WTC11 (cell line): ENCODE measurements at regions not wholly inside any gene's neighbourhood (a gene's known extent, or its start where the extent isn't known, plus 50 kb on each side); places are given as distances from the start of the nearest gene placed in this dataset.

ENCODE experiments used
- ATAC-seq: fragments of 200-7000 bp; cut with Tn5 transposase; 2 replicates; pipeline ENCODE4 v1.10.0; 2021; ENCODE audit warnings: mild to moderate bottlenecking, moderate library complexity
- CTCF ChIA-PET: fragments of 300-600 bp; sonication (Branson Sonifier 250); formaldehyde crosslinking; loops from one replicate; lab custom pipeline; 2021; ENCODE audit warnings: antibody characterized with exemption; lab: Charles Lee
- POLR2A ChIA-PET: fragments of 350-600 bp; sonication (Branson Sonifier 250); formaldehyde crosslinking; loops from one replicate; lab custom pipeline; 2021; ENCODE audit warnings: antibody characterized with exemption; lab: Charles Lee
- DNase-seq: peaks from one replicate; pipeline ENCODE4 v3.0.0; 2021; ENCODE audit warnings: low spot score
- H3K27ac Mint-ChIP-seq: 2 replicates; pipeline ENCODE4 v1.8.0; 2021; ENCODE audit warnings: mixed read lengths
- H3K27me3 Mint-ChIP-seq: 2 replicates; pipeline ENCODE4 v1.8.0; 2021; ENCODE audit warnings: low read depth, mild to moderate bottlenecking, moderate library complexity, mixed read lengths
- H3K36me3 Mint-ChIP-seq: 2 replicates; pipeline ENCODE4 v1.8.0; 2021; ENCODE audit warnings: mixed read lengths
- H3K4me1 Mint-ChIP-seq: 2 replicates; pipeline ENCODE4 v1.8.0; 2022; ENCODE audit warnings: mixed read lengths
- H3K4me3 Mint-ChIP-seq: 2 replicates; pipeline ENCODE4 v1.8.0; 2021; ENCODE audit warnings: mild to moderate bottlenecking, moderate library complexity, mixed read lengths
- H3K9me3 Mint-ChIP-seq: 2 replicates; pipeline ENCODE4 v1.8.0; 2021; ENCODE audit warnings: mixed read lengths
- ATF1 ChIP-seq: sonication (generic); formaldehyde crosslinking; IDR thresholded peaks from 2 replicates; pipeline ENCODE4 v1.8.1; 2023; ENCODE audit warnings: mild to moderate bottlenecking, moderate library complexity, missing genetic modification reagents
- E2F5 ChIP-seq: sonication (generic); formaldehyde crosslinking; IDR thresholded peaks from 2 replicates; pipeline ENCODE4 v1.8.1; 2022; ENCODE audit warnings: mild to moderate bottlenecking, moderate library complexity, missing genetic modification reagents
- ETV6 ChIP-seq: sonication (generic); formaldehyde crosslinking; IDR thresholded peaks from 2 replicates; pipeline ENCODE4 v1.8.1; 2022; ENCODE audit warnings: mild to moderate bottlenecking, missing genetic modification reagents
- HMGXB4 ChIP-seq: sonication (generic); formaldehyde crosslinking; IDR thresholded peaks from 2 replicates; pipeline ENCODE4 v1.8.1; 2023; ENCODE audit warnings: mild to moderate bottlenecking, moderate library complexity, missing genetic modification reagents
- MXD4 ChIP-seq: fragments of 250-450 bp; sonication (Bioruptor Pico); IDR thresholded peaks from 2 replicates; pipeline ENCODE4 v1.8.0; 2021; ENCODE audit warnings: mild to moderate bottlenecking, moderate library complexity, borderline replicate concordance
- NFE2L1 ChIP-seq: sonication (generic); formaldehyde crosslinking; IDR thresholded peaks from 2 replicates; pipeline ENCODE4 v1.8.1; 2023; ENCODE audit warnings: missing genetic modification reagents
- NFYB ChIP-seq: sonication (generic); formaldehyde crosslinking; conservative IDR thresholded peaks from 2 replicates; pipeline ENCODE4 v1.8.0; 2022; ENCODE audit warnings: low read depth, missing genetic modification reagents
- PRDM15 ChIP-seq: sonication (generic); formaldehyde crosslinking; IDR thresholded peaks from 2 replicates; pipeline ENCODE4 v1.8.0; 2022; ENCODE audit warnings: missing genetic modification reagents
- PREB ChIP-seq: sonication (generic); formaldehyde crosslinking; IDR thresholded peaks from 2 replicates; pipeline ENCODE4 v1.8.1; 2022; ENCODE audit warnings: mild to moderate bottlenecking, missing genetic modification reagents, moderate library complexity, borderline replicate concordance
- SMAD3 ChIP-seq: sonication (generic); formaldehyde crosslinking; IDR thresholded peaks from 2 replicates; pipeline ENCODE4 v1.8.0; 2022; ENCODE audit warnings: missing genetic modification reagents, mild to moderate bottlenecking, borderline replicate concordance
- SMAD4 ChIP-seq: sonication (generic); formaldehyde crosslinking; IDR thresholded peaks from 2 replicates; pipeline ENCODE4 v1.8.0; 2022; ENCODE audit warnings: mild to moderate bottlenecking, missing genetic modification reagents
- STAT6 ChIP-seq: sonication (generic); formaldehyde crosslinking; conservative IDR thresholded peaks from 2 replicates; pipeline ENCODE4 v1.8.1; 2023; ENCODE audit warnings: mild to moderate bottlenecking, low read depth, missing genetic modification reagents, moderate library complexity
- ZNF263 ChIP-seq: sonication (generic); formaldehyde crosslinking; IDR thresholded peaks from 2 replicates; pipeline ENCODE4 v1.8.1; 2022; ENCODE audit warnings: low read depth, mild to moderate bottlenecking, moderate library complexity, missing genetic modification reagents
- ZNF423 ChIP-seq: fragments of 250-450 bp; sonication (Bioruptor Pico); IDR thresholded peaks from 2 replicates; pipeline ENCODE4 v2.1.2; 2022; ENCODE audit warnings: mild to moderate bottlenecking, moderate library complexity
- ZNF532 ChIP-seq: fragments of 250-450 bp; sonication (Bioruptor Pico); IDR thresholded peaks from 2 replicates; pipeline ENCODE4 v1.9.0; 2021; ENCODE audit warnings: mild to moderate bottlenecking, borderline replicate concordance

GRCh38 chr17:65349916-65350315 is 211.5 kb downstream of the AXIN2 start (continued):
- no peak for TF ChIP-seq PRDM15 (CRISPR knock-in tag)

- Mint-ChIP-seq H3K9me3 (peaks cover 10% of the 10 kb centered on the region), H3K27me3 (no peaks in the 10 kb centered on the region; the same call in 1 of the 2 replicates), H3K27ac (no peak overlapping the region), H3K4me1 (no peaks in the 10 kb centered on the region), H3K4me3 (no peak overlapping the region), H3K36me3 (no peaks in the 10 kb centered on the region)
- ATAC-seq (no peak), DNase-seq (no peak)
- ChIA-PET CTCF (no interaction called here), POLR2A (interaction anchor here (0.5 to 0.7 kb wide), 3 partner anchors 180 to 674 kb away, joined by 5 to 6 read pairs (median 5); no protein-coding TSS in a partner anchor)
- no peak for TF ChIP-seq ATF1 (CRISPR knock-in tag)
- TF ChIP-seq NFE2L1, result no peak
- TF ChIP-seq SMAD4 (CRISPR knock-in tag), result no peak
- TF ChIP-seq ZNF423 (CRISPR knock-in tag), result no peak
- no peak for TF ChIP-seq ZNF532 (CRISPR knock-in tag)
- TF ChIP-seq MXD4 (CRISPR knock-in tag), result no peak
- no peak for TF ChIP-seq ZNF263 (CRISPR knock-in tag)
- no peak for TF ChIP-seq PRDM15 (CRISPR knock-in tag)
- no peak for TF ChIP-seq STAT6 (CRISPR knock-in tag)
- TF ChIP-seq SMAD3, result no peak
- no peak for TF ChIP-seq HMGXB4 (CRISPR knock-in tag)
- no peak for TF ChIP-seq ETV6 (CRISPR knock-in tag)
- TF ChIP-seq NFYB (CRISPR knock-in tag), result no peak
- no peak for TF ChIP-seq PREB (CRISPR knock-in tag)
- no peak for TF ChIP-seq E2F5 (CRISPR knock-in tag)
These were observed 209.0 kb downstream of the RGS9 start for GRCh38 chr17:65346166-65346565.
